ENCODE measurements at regions not wholly inside any gene's neighbourhood (a gene's known extent, or its start where the extent isn't known, plus 50 kb on each side); places are given as distances from the start of the nearest gene placed in this dataset.

- 65 to 79% methylated on average over 1 of the region's 1 CpG for WGBS, 2 donors
- ATAC-seq (no peak), DNase-seq (no peak)
- Histone ChIP-seq H3K36me3 (replicated peaks in 1 of 2; ENCODE audit: insufficient read depth in 1 of 2, low read depth in 2 of 2) (no peaks in the 10 kb centered on the region), H3K27ac (no peak overlapping the region), H3K4me1 (peaks cover 12% of the 10 kb centered on the region), H3K27me3 (no peaks in the 10 kb centered on the region), H3K9me3 (no peaks in the 10 kb centered on the region), H3K4me3 (no peak overlapping the region)
- TF ChIP-seq CTCF (IDR thresholded peaks at IDR 0.05): no peak
- intact Hi-C loops (cut with DNase I): no loop called here
These were observed 92.2 kb upstream of the RSPO3 start for GRCh38 chr6:127026247-127026646.

GRCh38 chr6:127030111-127030510, 88.4 kb upstream of the RSPO3 start:
- H3K36me3 ChIP-seq (replicated peaks in 1 of 2; ENCODE audit: insufficient read depth in 1 of 2, low read depth in 2 of 2): no peaks in the 10 kb centered on the region

GRCh38 chr6:127030836-127031235, 87.6 kb upstream of the RSPO3 start:
- Histone ChIP-seq H3K27me3 (no peaks in the 10 kb centered on the region), H3K4me1 (no peaks in the 10 kb centered on the region), H3K27ac (no peak overlapping the region), H3K9me3 (no peaks in the 10 kb centered on the region), H3K36me3 (replicated peaks in 1 of 2; ENCODE audit: insufficient read depth in 1 of 2, low read depth in 2 of 2) (no peaks in the 10 kb centered on the region), H3K4me3 (no peak overlapping the region)
- intact Hi-C loops (cut with DNase I): no loop called here
- no peak for TF ChIP-seq POLR2A (IDR thresholded peaks at IDR 0.05)
- TF ChIP-seq CTCF (IDR thresholded peaks at IDR 0.05): no peak
- ATAC-seq: no peak
- whole genome bisulfite sequencing, 2 donors: 35 to 37% methylated on average over 1 of the region's 1 CpG
- DNase-seq: no peak

More at GRCh38 chr6:127030111-127030510, 88.4 kb upstream of the RSPO3 start:
- TF ChIP-seq CTCF (IDR thresholded peaks at IDR 0.05) (no peak), POLR2A (IDR thresholded peaks at IDR 0.05) (no peak)
- Histone ChIP-seq H3K4me1 (no peaks in the 10 kb centered on the region), H3K9me3 (no peaks in the 10 kb centered on the region), H3K27me3 (no peaks in the 10 kb centered on the region), H3K27ac (no peak overlapping the region), H3K4me3 (no peak overlapping the region)
- no peak for ATAC-seq
- intact Hi-C loops (cut with DNase I): no loop called here
- no peak for DNase-seq

GRCh38 chr6:127031511-127031910, 87.0 kb upstream of the RSPO3 start:
- 17 to 23% methylated on average over 1 of the region's 1 CpG for WGBS, 2 donors
- H3K9me3 ChIP-seq: no peaks in the 10 kb centered on the region
- H3K4me3 ChIP-seq: no peak overlapping the region
- no peaks in the 10 kb centered on the region for H3K27me3 ChIP-seq
- no peaks in the 10 kb centered on the region for H3K4me1 ChIP-seq
- DNase-seq (no peak), ATAC-seq (no peak)
- intact Hi-C loops (cut with DNase I): no loop called here
- no peak overlapping the region for H3K27ac ChIP-seq
- no peak for TF ChIP-seq POLR2A (IDR thresholded peaks at IDR 0.05)
- no peak for TF ChIP-seq CTCF (IDR thresholded peaks at IDR 0.05)
- H3K36me3 ChIP-seq (replicated peaks in 1 of 2; ENCODE audit: insufficient read depth in 1 of 2, low read depth in 2 of 2): no peaks in the 10 kb centered on the region

- H3K27ac ChIP-seq: no peak overlapping the region
- WGBS, 2 donors: 83 to 91% methylated on average over 3 of the region's 3 CpGs
- H3K9me3 ChIP-seq: no peaks in the 10 kb centered on the region
- H3K4me3 ChIP-seq: no peak overlapping the region
- no peak for ATAC-seq
- no peaks in the 10 kb centered on the region for H3K27me3 ChIP-seq
- H3K4me1 ChIP-seq: no peaks in the 10 kb centered on the region
- no peak for DNase-seq
- no peaks in the 10 kb centered on the region for H3K36me3 ChIP-seq (replicated peaks in 1 of 2; ENCODE audit: insufficient read depth in 1 of 2, low read depth in 2 of 2)
- TF ChIP-seq CTCF (IDR thresholded peaks at IDR 0.05) (no peak), POLR2A (IDR thresholded peaks at IDR 0.05) (no peak)
- intact Hi-C loops (cut with DNase I): no loop called here
These were observed 85.5 kb upstream of the RSPO3 start for GRCh38 chr6:127032971-127033370.

All from body of pancreas (tissue), 4 donors.